ENCODE measurements at regions not wholly inside any gene's neighbourhood (a gene's known extent, or its start where the extent isn't known, plus 50 kb on each side); places are given as distances from the start of the nearest gene placed in this dataset.

DNA sequence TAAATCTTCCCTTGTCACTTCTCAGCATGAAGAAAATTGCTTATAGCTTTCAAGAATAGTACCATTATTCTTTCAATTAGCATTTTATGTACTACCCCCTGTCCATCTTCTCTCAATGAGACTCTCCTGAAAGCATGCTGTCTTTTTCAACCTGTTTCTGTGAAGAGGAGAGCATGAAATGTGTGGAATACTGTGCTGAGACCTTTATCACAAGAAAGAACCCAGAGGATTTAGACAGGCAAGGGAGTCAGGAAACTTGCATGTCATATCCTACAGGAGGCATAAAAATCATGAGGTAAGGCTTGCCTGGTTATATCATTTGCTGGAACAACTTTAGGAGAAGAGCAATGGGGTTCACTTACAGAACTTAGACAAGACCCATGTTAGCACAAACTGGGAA lies 56.7 kb upstream of the LPAR1 start:
- TF ChIP-seq, protein P1, sequence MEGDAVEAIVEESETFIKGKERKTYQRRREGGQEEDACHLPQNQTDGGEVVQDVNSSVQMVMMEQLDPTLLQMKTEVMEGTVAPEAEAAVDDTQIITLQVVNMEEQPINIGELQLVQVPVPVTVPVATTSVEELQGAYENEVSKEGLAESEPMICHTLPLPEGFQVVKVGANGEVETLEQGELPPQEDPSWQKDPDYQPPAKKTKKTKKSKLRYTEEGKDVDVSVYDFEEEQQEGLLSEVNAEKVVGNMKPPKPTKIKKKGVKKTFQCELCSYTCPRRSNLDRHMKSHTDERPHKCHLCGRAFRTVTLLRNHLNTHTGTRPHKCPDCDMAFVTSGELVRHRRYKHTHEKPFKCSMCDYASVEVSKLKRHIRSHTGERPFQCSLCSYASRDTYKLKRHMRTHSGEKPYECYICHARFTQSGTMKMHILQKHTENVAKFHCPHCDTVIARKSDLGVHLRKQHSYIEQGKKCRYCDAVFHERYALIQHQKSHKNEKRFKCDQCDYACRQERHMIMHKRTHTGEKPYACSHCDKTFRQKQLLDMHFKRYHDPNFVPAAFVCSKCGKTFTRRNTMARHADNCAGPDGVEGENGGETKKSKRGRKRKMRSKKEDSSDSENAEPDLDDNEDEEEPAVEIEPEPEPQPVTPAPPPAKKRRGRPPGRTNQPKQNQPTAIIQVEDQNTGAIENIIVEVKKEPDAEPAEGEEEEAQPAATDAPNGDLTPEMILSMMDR (IDR thresholded peaks at IDR 0.05 in 2 of 3, conservative IDR thresholded peaks at IDR 0.05 in 1 of 3; ENCODE audit: control insufficient read depth in 2 of 3, extremely low read depth in 1 of 3, insufficient read depth in 1 of 3, low read depth in 3 of 3, low read length in 3 of 3) = no peak
- TF ChIP-seq EZH2 (IDR thresholded peaks at IDR 0.05; ENCODE audit: borderline replicate concordance, control insufficient read depth, low read depth, low read length) (no peak), ASH2L (IDR thresholded peaks at IDR 0.05; ENCODE audit: borderline replicate concordance, low read depth) (no peak), DPF2 (IDR thresholded peaks at IDR 0.05) (no peak), POLR2AphosphoS5 (IDR thresholded peaks at IDR 0.05; ENCODE audit: low read length) (no peak)

Data from GM12878 (cell line).